A673 (cell line): ENCODE measurements at regions not wholly inside any gene's neighbourhood (a gene's known extent, or its start where the extent isn't known, plus 50 kb on each side); places are given as distances from the start of the nearest gene placed in this dataset.

Experiments used
- BruUV-seq: library from RNA; stranded (reverse); fragments of 400-500 nt; replicated peaks from 2 replicates; lab custom pipeline; 2021; lab: Mats Ljungman, UMichigan
- CTCF ChIA-PET: fragments of 300-600 bp; sonication (Branson Sonifier 250); formaldehyde crosslinking; loops from one replicate; lab custom pipeline; 2022; ENCODE audit warnings: antibody characterized with exemption; lab: Charles Lee
- POLR2A ChIA-PET: fragments of 300-600 bp; sonication (Branson Sonifier 250); formaldehyde crosslinking; loops from one replicate; lab custom pipeline; 2022; ENCODE audit warnings: antibody characterized with exemption; ENCODE audit not compliant: low non-redundant PET; lab: Charles Lee
- DNase-seq: peaks from one replicate; pipeline ENCODE4 v3.0.0-alpha.2; 2015; ENCODE audit warnings: low spot score
- H3K27ac ChIP-seq: fragments of 200-600 bp; sonication (generic); 2 replicates; pipeline ENCODE4 v1.5.1; 2016; ENCODE audit warnings: mixed run types, low read depth, mild to moderate bottlenecking, mixed read lengths, antibody characterized with exemption, low read length; ENCODE audit not compliant: poor library complexity, severe bottlenecking
- H3K27me3 ChIP-seq: fragments of 200-600 bp; sonication (generic); replicated peaks from 2 replicates; pipeline ENCODE4 v1.6.1; 2017; ENCODE audit warnings: mixed run types, low read depth, mild to moderate bottlenecking, mixed read lengths, antibody characterized with exemption, low read length; ENCODE audit not compliant: insufficient read depth, poor library complexity
- H3K36me3 ChIP-seq: fragments of 200-600 bp; sonication (generic); 2 replicates; pipeline ENCODE4 v1.6.1; 2016; ENCODE audit warnings: mixed run types, mild to moderate bottlenecking, mixed read lengths, antibody characterized with exemption, low read length; ENCODE audit not compliant: insufficient read depth, poor library complexity, severe bottlenecking
- H3K4me1 ChIP-seq: fragments of 200-600 bp; sonication (generic); 2 replicates; pipeline ENCODE4 v1.6.1; 2017; ENCODE audit warnings: mixed run types, mild to moderate bottlenecking, mixed read lengths, antibody characterized with exemption, low read length; ENCODE audit not compliant: insufficient read depth, poor library complexity, severe bottlenecking
- H3K4me3 ChIP-seq: fragments of 200-600 bp; sonication (generic); 2 replicates; pipeline ENCODE4 v1.5.1; 2016; ENCODE audit warnings: low read depth, mixed run types, mild to moderate bottlenecking, mixed read lengths, low read length; ENCODE audit not compliant: poor library complexity, severe bottlenecking
- H3K9me3 ChIP-seq: fragments of 200-600 bp; sonication (generic); 2 replicates; pipeline ENCODE4 v1.6.1; 2016; ENCODE audit warnings: mixed run types, low read depth, mild to moderate bottlenecking, mixed read lengths, antibody characterized with exemption, low read length; ENCODE audit not compliant: poor library complexity, severe bottlenecking
- EZH2 ChIP-seq: fragments of 200-600 bp; sonication (generic); IDR thresholded peaks from 2 replicates; pipeline ENCODE4 v1.6.1; 2017; ENCODE audit warnings: borderline replicate concordance, low read depth, mild to moderate bottlenecking, mixed read lengths, antibody characterized with exemption, low read length; ENCODE audit not compliant: poor library complexity, severe bottlenecking
- intact Hi-C: fragments of 100-400 bp; cut with micrococcal nuclease; formaldehyde crosslinking; loops from one replicate; pipeline ENCODE4 v1.10.0; 2022; ENCODE audit not compliant: unreplicated experiment
- TF ChIP-seq, protein P1 (sequence below): fragments of 300-800, 200-600 bp; sonication (generic); conservative IDR thresholded peaks from 2 replicates; pipeline ENCODE4 v1.5.1; 2017; ENCODE audit warnings: low read depth, mild to moderate bottlenecking, antibody characterized with exemption, low read length, moderate library complexity, mixed read lengths

DNA sequence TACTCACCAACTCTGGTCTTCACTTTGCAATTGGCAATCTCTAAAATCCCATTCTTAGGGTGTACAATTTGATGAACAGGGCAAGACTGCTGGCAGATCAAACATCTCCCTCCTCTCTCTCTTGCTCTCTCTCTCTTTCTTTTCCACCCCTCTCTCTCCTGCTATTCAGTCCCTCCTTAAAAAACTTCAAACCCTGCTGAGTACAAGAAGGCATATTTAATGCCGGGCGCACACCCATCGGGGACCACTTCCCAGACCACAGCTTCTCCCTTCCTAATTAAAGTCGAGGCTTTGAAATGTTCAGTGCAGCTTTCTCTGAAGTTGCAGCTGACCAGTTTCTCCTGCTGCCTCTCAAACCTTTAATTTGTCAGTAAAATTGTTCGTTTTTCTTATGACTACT, 185.4 kb upstream of the CDH11 start:
- ChIA-PET CTCF (no interaction called here), POLR2A (interaction anchor here (0.8 kb wide), 1 partner anchor 142 kb away, joined by 3 read pairs; no protein-coding TSS in a partner anchor)
- no peak for DNase-seq

DNA sequence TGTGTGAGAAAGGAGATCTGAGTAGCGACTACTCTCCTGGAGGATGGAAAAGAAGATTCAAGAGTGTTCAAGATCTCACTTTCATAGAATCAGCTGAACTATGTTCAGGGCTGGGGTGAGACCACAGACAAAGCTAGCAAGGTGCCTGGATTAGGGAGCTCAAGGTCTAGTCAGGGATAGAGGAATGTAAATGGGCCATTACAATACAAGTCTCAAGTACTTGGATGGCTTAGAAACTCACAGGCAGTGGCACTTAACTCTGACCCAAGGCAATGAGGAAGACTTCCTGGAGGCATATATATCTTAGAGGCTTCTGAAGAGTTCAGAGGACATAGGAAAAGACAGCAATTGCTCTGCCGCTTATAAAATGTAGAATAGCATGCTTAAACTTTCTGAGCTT, 184.9 kb upstream of the CDH11 start:
- no peak for DNase-seq

More for the DNA sequence above, 185.4 kb upstream of the CDH11 start:
- no peak overlapping the region for H3K27ac ChIP-seq
- BruUV-seq = no TSS peak
- no peak overlapping the region for H3K4me3 ChIP-seq
- H3K4me1 ChIP-seq = peaks cover 12% of the 10 kb centered on the region
- intact Hi-C loops = no loop called here
- TF ChIP-seq, protein P1, sequence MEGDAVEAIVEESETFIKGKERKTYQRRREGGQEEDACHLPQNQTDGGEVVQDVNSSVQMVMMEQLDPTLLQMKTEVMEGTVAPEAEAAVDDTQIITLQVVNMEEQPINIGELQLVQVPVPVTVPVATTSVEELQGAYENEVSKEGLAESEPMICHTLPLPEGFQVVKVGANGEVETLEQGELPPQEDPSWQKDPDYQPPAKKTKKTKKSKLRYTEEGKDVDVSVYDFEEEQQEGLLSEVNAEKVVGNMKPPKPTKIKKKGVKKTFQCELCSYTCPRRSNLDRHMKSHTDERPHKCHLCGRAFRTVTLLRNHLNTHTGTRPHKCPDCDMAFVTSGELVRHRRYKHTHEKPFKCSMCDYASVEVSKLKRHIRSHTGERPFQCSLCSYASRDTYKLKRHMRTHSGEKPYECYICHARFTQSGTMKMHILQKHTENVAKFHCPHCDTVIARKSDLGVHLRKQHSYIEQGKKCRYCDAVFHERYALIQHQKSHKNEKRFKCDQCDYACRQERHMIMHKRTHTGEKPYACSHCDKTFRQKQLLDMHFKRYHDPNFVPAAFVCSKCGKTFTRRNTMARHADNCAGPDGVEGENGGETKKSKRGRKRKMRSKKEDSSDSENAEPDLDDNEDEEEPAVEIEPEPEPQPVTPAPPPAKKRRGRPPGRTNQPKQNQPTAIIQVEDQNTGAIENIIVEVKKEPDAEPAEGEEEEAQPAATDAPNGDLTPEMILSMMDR = no peak
- no peak for TF ChIP-seq EZH2
- no peaks in the 10 kb centered on the region for H3K27me3 ChIP-seq
- H3K9me3 ChIP-seq = no peaks in the 10 kb centered on the region
- H3K36me3 ChIP-seq = no peaks in the 10 kb centered on the region

DNA sequence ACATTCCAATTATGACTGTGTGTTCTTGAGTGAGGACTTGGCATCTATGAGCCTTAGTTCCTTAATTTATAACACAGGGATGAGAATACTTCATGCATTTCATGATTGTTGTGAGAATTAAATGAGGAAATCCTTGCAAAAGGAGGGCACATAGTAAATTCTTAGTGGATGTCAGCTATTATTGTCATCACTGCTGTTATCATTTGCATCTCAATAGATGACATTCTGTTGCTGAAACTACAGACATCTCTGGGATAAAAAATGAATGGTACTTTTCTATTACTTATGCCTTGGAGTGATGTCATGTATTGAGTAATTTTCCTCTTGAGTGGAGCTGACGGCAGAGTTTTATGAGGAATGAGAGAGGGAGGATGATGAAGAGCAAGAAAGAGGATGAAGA, 184.4 kb upstream of the CDH11 start:
- Histone ChIP-seq H3K4me1 (peaks cover 12% of the 10 kb centered on the region), H3K9me3 (no peaks in the 10 kb centered on the region), H3K27ac (peak overlapping the region; percentile 10), H3K36me3 (no peaks in the 10 kb centered on the region), H3K27me3 (no peaks in the 10 kb centered on the region), H3K4me3 (no peak overlapping the region)
- DNase-seq = peak; percentile 48
- no TSS peak for BruUV-seq
- CTCF ChIA-PET = interaction anchor here (0.6 kb wide), 1 partner anchor 180 kb away, joined by 3 read pairs; no protein-coding TSS in a partner anchor
- intact Hi-C loops = no loop called here
- POLR2A ChIA-PET = interaction anchor here (0.6 to 0.8 kb wide), 2 partner anchors 143 to 766 kb away, joined by 3 read pairs; no protein-coding TSS in a partner anchor
- TF ChIP-seq, protein P1 = no peak
- no peak for TF ChIP-seq EZH2

More for the DNA sequence above, 184.9 kb upstream of the CDH11 start:
- no peak overlapping the region for H3K27ac ChIP-seq
- ChIA-PET POLR2A (interaction anchor here (0.6 to 0.8 kb wide), 2 partner anchors 143 to 765 kb away, joined by 3 read pairs; no protein-coding TSS in a partner anchor), CTCF (interaction anchor here (0.6 kb wide), 1 partner anchor 181 kb away, joined by 3 read pairs; no protein-coding TSS in a partner anchor)
- no peaks in the 10 kb centered on the region for H3K27me3 ChIP-seq
- H3K4me3 ChIP-seq = no peak overlapping the region
- TF ChIP-seq, protein P1 = no peak
- TF ChIP-seq EZH2 = no peak
- H3K9me3 ChIP-seq = no peaks in the 10 kb centered on the region
- intact Hi-C loops = no loop called here
- BruUV-seq = no TSS peak
- H3K36me3 ChIP-seq = no peaks in the 10 kb centered on the region
- peaks cover 12% of the 10 kb centered on the region for H3K4me1 ChIP-seq
